Keratinocyte (primary cell): ENCODE measurements at regions not wholly inside any gene's neighbourhood (a gene's known extent, or its start where the extent isn't known, plus 50 kb on each side); places are given as distances from the start of the nearest gene placed in this dataset.

Experiments
- DNase-seq: peaks from one replicate; pipeline ENCODE4 v3.0.0-alpha.2; 2011; ENCODE audit warnings: low read depth, missing footprints, low spot score
- FAIRE-seq: peaks from 2 replicates; lab custom pipeline; 2011; peaks lifted over from hg19 to GRCh38; lab: Jason Lieb, UNC
- H2AFZ ChIP-seq: 2 replicates; pipeline ENCODE4 v1.6.0; 2012; ENCODE audit warnings: low read length, control low read depth, inconsistent platforms; ENCODE audit not compliant: control insufficient read depth
- H3K27ac ChIP-seq: 2 replicates; pipeline ENCODE4 v1.5.1; 2011; ENCODE audit warnings: low read length; ENCODE audit not compliant: control insufficient read depth, insufficient read depth
- H3K27me3 ChIP-seq: 3 replicates; pipeline ENCODE4 v1.6.0; 2011; ENCODE audit warnings: low read length; ENCODE audit not compliant: control insufficient read depth, insufficient read depth; ENCODE audit errors: extremely low read depth
- H3K36me3 ChIP-seq, 2 experiments: 2 replicates in 1 of 2; 3 replicates in 1 of 2; pipeline ENCODE4 v1.5.1; 2011; ENCODE audit warnings: low read length in 2 of 2, mild to moderate bottlenecking in 1 of 2; ENCODE audit not compliant: control insufficient read depth in 2 of 2, insufficient read depth in 2 of 2; ENCODE audit errors: extremely low read depth in 1 of 2
- H3K4me1 ChIP-seq: 3 replicates; pipeline ENCODE4 v1.5.1; 2011; ENCODE audit warnings: low read length; ENCODE audit not compliant: control insufficient read depth, insufficient read depth; ENCODE audit errors: extremely low read depth
- H3K4me2 ChIP-seq: 3 replicates; pipeline ENCODE4 v1.6.0; 2011; ENCODE audit warnings: low read depth, low read length; ENCODE audit not compliant: control insufficient read depth, insufficient read depth; ENCODE audit errors: extremely low read depth
- H3K4me3 ChIP-seq, 3 experiments: fragments of 200-600 bp in 1 of 3; sonication (generic) in 1 of 3; 2 replicates in 2 of 3; 3 replicates in 1 of 3; pipeline ENCODE4 v1.5.1; 2011 to 2016; ENCODE audit warnings: low read length in 3 of 3, mild to moderate bottlenecking in 3 of 3, control low read depth in 2 of 3, inconsistent platforms in 1 of 3, low read depth in 1 of 3, mixed read lengths in 1 of 3, mixed run types in 1 of 3, moderate library complexity in 1 of 3; ENCODE audit not compliant: control insufficient read depth in 2 of 3, insufficient read depth in 2 of 3; ENCODE audit errors: extremely low read depth in 1 of 3
- H3K79me2 ChIP-seq: 2 replicates; pipeline ENCODE4 v1.6.0; 2012; ENCODE audit warnings: low read length; ENCODE audit not compliant: control insufficient read depth, insufficient read depth
- H3K9ac ChIP-seq: 3 replicates; pipeline ENCODE4 v1.6.0; 2011; ENCODE audit warnings: low read length; ENCODE audit not compliant: control insufficient read depth, insufficient read depth; ENCODE audit errors: extremely low read depth
- H3K9me1 ChIP-seq: 3 replicates; pipeline ENCODE4 v1.6.0; 2011; ENCODE audit warnings: low read length; ENCODE audit not compliant: control insufficient read depth, insufficient read depth; ENCODE audit errors: extremely low read depth
- H3K9me3 ChIP-seq: 2 replicates; pipeline ENCODE4 v1.5.1; 2012; ENCODE audit warnings: low read depth, low read length; ENCODE audit not compliant: control insufficient read depth
- H4K20me1 ChIP-seq: 3 replicates; pipeline ENCODE4 v1.6.0; 2011; ENCODE audit warnings: low read length; ENCODE audit not compliant: control insufficient read depth, insufficient read depth; ENCODE audit errors: extremely low read depth
- EZH2 ChIP-seq: IDR thresholded peaks from one replicate; pipeline ENCODE4 v1.6.1; 2012; ENCODE audit warnings: inconsistent platforms, mild to moderate bottlenecking, low read length, moderate library complexity
- dilution Hi-C: fragments of 300-500 bp; cut with MboI; formaldehyde crosslinking; loops from one replicate; pipeline ENCODE4 v1.7.0; 2020; ENCODE audit warnings: low sequenced_read_pairs; ENCODE audit not compliant: extremely low pct_ligation_motif_present
- TF ChIP-seq, protein P1 (sequence below), 3 experiments: IDR thresholded peaks in 1 of 3; conservative IDR thresholded peaks in 1 of 3; optimal IDR thresholded peaks in 1 of 3; 2 replicates in 2 of 3; 3 replicates in 1 of 3; pipeline versions ENCODE3 to v1.5.1; 2011; ENCODE audit warnings: low read length in 3 of 3, mild to moderate bottlenecking in 3 of 3, moderate library complexity in 2 of 3, control low read depth in 1 of 3, inconsistent platforms in 1 of 3; ENCODE audit not compliant: insufficient read depth in 2 of 3; ENCODE audit errors: extremely low read depth in 1 of 3

DNA sequence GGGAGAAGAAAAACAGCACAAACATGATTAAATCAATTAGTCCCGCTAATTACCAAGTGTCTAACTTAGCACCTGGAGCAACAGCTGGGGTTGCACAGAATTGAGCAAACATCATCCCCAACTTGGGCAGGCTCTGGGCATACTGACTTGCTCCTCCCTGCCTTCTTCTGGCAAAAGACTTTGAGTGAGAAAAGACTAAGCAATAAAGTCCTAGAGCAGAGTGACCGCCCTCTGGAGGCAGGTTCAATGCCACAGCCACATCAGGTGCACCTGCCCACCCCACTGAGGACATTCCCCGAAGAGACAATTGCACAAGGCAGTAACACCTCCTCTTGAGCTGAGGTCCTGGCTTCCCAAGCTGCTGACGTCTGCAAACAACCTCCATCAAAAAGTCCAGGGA lies 358.3 kb downstream of the SOX9 start:
- DNase-seq (no peak), FAIRE-seq (no peak)
- no peak overlapping the region for H3K27ac ChIP-seq
- H3K36me3 ChIP-seq: peaks cover 0 to 6% of the 10 kb centered on the region in 2 experiments
- no peaks in the 10 kb centered on the region for H3K9me3 ChIP-seq
- H3K4me1 ChIP-seq: peaks cover 8% of the 10 kb centered on the region
- no peaks in the 10 kb centered on the region for H3K27me3 ChIP-seq
- H3K9me1 ChIP-seq: peaks cover 3% of the 10 kb centered on the region
- TF ChIP-seq, protein P1, sequence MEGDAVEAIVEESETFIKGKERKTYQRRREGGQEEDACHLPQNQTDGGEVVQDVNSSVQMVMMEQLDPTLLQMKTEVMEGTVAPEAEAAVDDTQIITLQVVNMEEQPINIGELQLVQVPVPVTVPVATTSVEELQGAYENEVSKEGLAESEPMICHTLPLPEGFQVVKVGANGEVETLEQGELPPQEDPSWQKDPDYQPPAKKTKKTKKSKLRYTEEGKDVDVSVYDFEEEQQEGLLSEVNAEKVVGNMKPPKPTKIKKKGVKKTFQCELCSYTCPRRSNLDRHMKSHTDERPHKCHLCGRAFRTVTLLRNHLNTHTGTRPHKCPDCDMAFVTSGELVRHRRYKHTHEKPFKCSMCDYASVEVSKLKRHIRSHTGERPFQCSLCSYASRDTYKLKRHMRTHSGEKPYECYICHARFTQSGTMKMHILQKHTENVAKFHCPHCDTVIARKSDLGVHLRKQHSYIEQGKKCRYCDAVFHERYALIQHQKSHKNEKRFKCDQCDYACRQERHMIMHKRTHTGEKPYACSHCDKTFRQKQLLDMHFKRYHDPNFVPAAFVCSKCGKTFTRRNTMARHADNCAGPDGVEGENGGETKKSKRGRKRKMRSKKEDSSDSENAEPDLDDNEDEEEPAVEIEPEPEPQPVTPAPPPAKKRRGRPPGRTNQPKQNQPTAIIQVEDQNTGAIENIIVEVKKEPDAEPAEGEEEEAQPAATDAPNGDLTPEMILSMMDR (optimal IDR thresholded peaks at IDR 0.05 in 1 of 3, IDR thresholded peaks at IDR 0.05 in 1 of 3, conservative IDR thresholded peaks at IDR 0.05 in 1 of 3; ENCODE audit: extremely low read depth in 1 of 3, insufficient read depth in 2 of 3, low read length in 3 of 3): peak in 2 of 3 experiments; percentile 6 to 33
- TF ChIP-seq EZH2: no peak
- peaks cover 22% of the 10 kb centered on the region for H4K20me1 ChIP-seq
- no peak overlapping the region for H3K9ac ChIP-seq
- dilution Hi-C loops: no loop called here
- no peak overlapping the region for H3K4me2 ChIP-seq
- no peak overlapping the region for H3K4me3 ChIP-seq
- H3K79me2 ChIP-seq: peaks cover 99% of the 10 kb centered on the region
- H2AFZ ChIP-seq: no peak overlapping the region

DNA sequence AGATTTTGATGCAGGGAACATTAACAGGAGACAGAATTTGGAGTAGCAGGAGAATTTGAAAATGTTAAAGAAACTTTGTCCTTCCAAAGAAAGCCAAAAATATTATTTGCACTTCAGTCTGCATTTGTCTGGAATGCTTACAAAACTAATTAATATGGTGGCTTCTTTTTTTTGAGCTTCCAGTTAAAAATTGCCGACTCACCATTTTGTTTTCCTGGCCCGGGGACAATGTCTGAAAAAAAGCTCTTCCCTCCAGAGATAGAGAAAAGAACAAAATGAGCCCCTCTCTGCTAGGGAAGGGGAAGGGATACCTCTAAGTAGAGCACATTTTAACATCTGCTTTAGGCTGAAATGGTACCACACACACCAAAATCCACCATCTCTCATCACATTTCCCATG lies 360.8 kb downstream of the SOX9 start:
- dilution Hi-C loops: no loop called here
- Histone ChIP-seq H3K27me3 (no peaks in the 10 kb centered on the region), H3K27ac (no peak overlapping the region), H3K9me1 (no peaks in the 10 kb centered on the region), H3K36me3 (peaks cover 0 to 2% of the 10 kb centered on the region in 2 experiments), H3K4me1 (peaks cover 8% of the 10 kb centered on the region), H4K20me1 (peaks cover 21% of the 10 kb centered on the region), H3K79me2 (peaks cover 93% of the 10 kb centered on the region), H3K9me3 (no peaks in the 10 kb centered on the region), H3K9ac (no peak overlapping the region), H3K4me3 (no peak overlapping the region), H3K4me2 (no peak overlapping the region), H2AFZ (no peak overlapping the region)
- no peak for FAIRE-seq
- TF ChIP-seq, protein P1 (optimal IDR thresholded peaks at IDR 0.05 in 1 of 3, IDR thresholded peaks at IDR 0.05 in 1 of 3, conservative IDR thresholded peaks at IDR 0.05 in 1 of 3; ENCODE audit: extremely low read depth in 1 of 3, insufficient read depth in 2 of 3, low read length in 3 of 3): no peak
- TF ChIP-seq EZH2: no peak
- no peak for DNase-seq
